Erythroblast (primary cell): ENCODE measurements at regions not wholly inside any gene's neighbourhood (a gene's known extent, or its start where the extent isn't known, plus 50 kb on each side); places are given as distances from the start of the nearest gene placed in this dataset.

Source experiments
- GATA1 ChIP-seq: IDR thresholded peaks from 2 replicates; pipeline ENCODE4 v1.6.1; 2011; ENCODE audit warnings: low read depth, mild to moderate bottlenecking, control low read depth, low read length, moderate library complexity
- POLR2A ChIP-seq: IDR thresholded peaks from 2 replicates; pipeline ENCODE4 v1.6.1; 2011; ENCODE audit warnings: mild to moderate bottlenecking, low read length

DNA sequence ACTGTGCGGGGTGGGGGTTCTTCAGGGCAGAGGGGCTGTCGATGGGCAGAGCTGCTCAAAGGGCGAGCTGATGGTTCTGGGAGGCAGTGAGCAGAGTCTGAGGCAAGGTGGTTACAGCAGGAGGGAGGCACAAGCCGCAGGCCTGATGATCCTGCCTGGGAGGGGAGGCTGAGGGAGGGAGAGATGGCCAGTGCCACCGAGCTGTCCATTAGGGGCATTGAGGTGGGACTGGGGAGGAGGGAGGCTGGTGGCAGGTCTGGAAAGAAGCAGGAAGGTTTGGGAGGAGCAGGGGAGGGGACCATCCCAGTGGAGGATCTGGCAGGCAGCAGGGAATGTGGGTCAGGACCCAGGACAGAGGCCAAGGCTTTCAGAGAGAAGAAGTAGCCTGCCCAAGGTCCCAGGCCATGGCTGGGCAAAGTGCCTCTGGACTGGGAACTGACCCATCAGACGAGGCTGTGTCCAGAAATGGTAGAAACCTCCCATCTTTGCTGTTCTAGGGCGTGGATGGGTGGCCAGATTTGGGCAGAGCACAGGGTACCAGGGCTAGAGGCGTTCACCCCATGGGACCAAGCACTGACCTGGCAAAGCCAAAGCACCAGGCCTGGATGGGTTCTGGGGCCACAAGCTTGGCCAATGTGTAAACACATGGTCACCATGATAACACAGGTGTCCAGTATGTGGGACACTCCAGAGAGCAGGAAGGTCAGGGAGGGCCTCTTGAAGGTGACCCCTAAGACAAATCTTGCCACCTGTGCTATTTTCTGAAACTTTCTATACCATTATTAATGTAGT is 55.5 kb downstream of the INHBB start:
- TF ChIP-seq POLR2A (no peak), GATA1 (no peak)
